ENCODE measurements at regions not wholly inside any gene's neighbourhood (a gene's known extent, or its start where the extent isn't known, plus 50 kb on each side); places are given as distances from the start of the nearest gene placed in this dataset.

DNA sequence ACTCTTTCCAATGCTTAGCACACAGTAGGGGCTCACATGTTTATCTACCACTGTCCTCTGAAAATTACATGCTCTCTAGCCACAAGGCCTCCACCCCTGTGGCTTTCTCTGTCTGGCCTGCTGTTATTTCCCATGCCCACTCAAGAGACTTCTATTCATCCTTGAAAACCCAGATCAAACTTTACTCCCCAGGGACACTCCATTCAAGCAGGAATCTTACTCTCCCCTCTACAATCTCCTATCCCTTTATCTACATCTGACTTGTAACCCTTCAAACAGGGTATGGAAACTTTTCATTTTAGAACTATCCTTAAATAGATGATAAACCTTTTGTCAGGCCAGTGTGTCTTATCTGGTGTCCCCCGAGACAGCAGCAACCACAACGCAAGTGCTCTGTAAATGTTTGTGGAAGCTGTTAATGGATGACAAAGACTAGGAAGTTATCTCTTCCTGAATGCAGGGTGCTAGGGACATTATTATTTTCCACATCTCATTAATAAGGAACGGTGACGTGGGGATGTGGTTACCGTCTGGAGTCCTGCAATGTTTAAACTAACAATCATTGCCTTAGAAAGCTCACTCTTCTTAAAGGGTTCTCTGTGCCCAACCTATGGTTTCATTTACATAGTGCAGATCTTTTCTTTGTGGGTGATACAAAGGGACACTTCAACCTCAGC lies 322.3 kb downstream of the ARRDC4 start:
- Mint-ChIP-seq H3K36me3 (ENCODE audit: insufficient read depth, unreplicated experiment) (peaks cover 6% of the 10 kb centered on the region), H3K27me3 (ENCODE audit: insufficient read depth, unreplicated experiment) (no peaks in the 10 kb centered on the region), H3K4me3 (ENCODE audit: unreplicated experiment) (no peak overlapping the region), H3K9me3 (ENCODE audit: unreplicated experiment) (no peaks in the 10 kb centered on the region), H3K4me1 (ENCODE audit: insufficient read depth, unreplicated experiment) (no peaks in the 10 kb centered on the region), H3K27ac (ENCODE audit: low read depth, unreplicated experiment) (no peak overlapping the region)
- intact Hi-C loops (cut with micrococcal nuclease): no loop called here
- CTCF ChIA-PET: no interaction called here
- TF ChIP-seq, protein P1, sequence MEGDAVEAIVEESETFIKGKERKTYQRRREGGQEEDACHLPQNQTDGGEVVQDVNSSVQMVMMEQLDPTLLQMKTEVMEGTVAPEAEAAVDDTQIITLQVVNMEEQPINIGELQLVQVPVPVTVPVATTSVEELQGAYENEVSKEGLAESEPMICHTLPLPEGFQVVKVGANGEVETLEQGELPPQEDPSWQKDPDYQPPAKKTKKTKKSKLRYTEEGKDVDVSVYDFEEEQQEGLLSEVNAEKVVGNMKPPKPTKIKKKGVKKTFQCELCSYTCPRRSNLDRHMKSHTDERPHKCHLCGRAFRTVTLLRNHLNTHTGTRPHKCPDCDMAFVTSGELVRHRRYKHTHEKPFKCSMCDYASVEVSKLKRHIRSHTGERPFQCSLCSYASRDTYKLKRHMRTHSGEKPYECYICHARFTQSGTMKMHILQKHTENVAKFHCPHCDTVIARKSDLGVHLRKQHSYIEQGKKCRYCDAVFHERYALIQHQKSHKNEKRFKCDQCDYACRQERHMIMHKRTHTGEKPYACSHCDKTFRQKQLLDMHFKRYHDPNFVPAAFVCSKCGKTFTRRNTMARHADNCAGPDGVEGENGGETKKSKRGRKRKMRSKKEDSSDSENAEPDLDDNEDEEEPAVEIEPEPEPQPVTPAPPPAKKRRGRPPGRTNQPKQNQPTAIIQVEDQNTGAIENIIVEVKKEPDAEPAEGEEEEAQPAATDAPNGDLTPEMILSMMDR (IDR thresholded peaks at IDR 0.05; ENCODE audit: unreplicated experiment): no peak
- BruUV-seq (replicated peaks): no TSS peak
- POLR2A ChIA-PET: no interaction called here
- DNase-seq (ENCODE audit: unreplicated experiment): no peak

DNA sequence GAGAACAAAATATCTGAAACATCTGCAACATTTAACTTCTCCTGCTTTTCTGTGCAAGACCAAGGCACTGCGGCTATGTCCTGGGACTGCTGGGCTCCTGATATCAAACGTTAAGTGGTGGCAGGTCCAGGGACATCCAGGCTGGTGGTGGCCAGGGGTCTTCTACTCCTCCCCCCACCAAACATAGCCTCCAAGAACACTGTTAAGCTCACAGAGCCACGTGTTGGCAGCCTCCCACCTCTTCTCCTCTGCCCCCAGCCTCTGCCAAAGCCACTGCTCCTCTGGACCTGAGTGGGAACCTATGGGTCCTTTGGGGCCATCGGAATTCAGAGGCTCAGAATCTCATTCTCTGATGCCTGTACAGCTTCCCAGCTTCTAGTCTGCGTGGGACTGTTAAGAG lies 325.7 kb downstream of the ARRDC4 start:
- BruUV-seq (replicated peaks): no TSS peak
- TF ChIP-seq, protein P1 (IDR thresholded peaks at IDR 0.05; ENCODE audit: unreplicated experiment): no peak
- no peaks in the 10 kb centered on the region for H3K27me3 Mint-ChIP-seq (ENCODE audit: insufficient read depth, unreplicated experiment)
- H3K4me1 Mint-ChIP-seq (ENCODE audit: insufficient read depth, unreplicated experiment): no peaks in the 10 kb centered on the region
- no peak overlapping the region for H3K27ac Mint-ChIP-seq (ENCODE audit: low read depth, unreplicated experiment)
- intact Hi-C loops (cut with micrococcal nuclease): no loop called here
- ChIA-PET POLR2A (no interaction called here), CTCF (interaction anchor here (0.9 to 1.2 kb wide), 3 partner anchors 9 to 142 kb away, joined by 3 to 4 read pairs (median 4); no protein-coding TSS in a partner anchor)
- H3K36me3 Mint-ChIP-seq (ENCODE audit: insufficient read depth, unreplicated experiment): peaks cover 6% of the 10 kb centered on the region
- no peak overlapping the region for H3K4me3 Mint-ChIP-seq (ENCODE audit: unreplicated experiment)
- H3K9me3 Mint-ChIP-seq (ENCODE audit: unreplicated experiment): no peaks in the 10 kb centered on the region
- DNase-seq (ENCODE audit: unreplicated experiment): no peak

DNA sequence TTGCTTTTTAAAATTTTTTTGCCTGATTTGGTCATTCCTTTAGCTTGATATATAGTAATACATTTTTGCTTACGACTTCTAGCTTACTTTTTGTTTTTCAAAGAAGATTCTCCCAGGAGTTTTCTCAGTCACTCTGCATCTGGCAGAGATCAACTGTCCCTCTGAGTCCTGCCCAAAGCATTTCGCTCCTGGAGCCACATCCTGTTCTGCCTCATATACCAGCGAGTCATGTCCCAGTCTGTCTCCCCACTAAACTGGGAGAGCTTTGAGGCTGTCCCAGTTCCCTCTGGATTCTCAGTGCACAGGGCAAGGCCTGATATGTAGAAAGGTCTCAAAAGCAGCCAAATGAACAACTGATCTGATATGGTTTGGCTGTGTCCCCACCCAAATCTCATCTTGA lies 326.3 kb downstream of the ARRDC4 start:
- no peak overlapping the region for H3K27ac Mint-ChIP-seq (ENCODE audit: low read depth, unreplicated experiment)
- H3K27me3 Mint-ChIP-seq (ENCODE audit: insufficient read depth, unreplicated experiment): no peaks in the 10 kb centered on the region
- DNase-seq (ENCODE audit: unreplicated experiment): no peak
- intact Hi-C loops (cut with micrococcal nuclease): no loop called here
- no peaks in the 10 kb centered on the region for H3K9me3 Mint-ChIP-seq (ENCODE audit: unreplicated experiment)
- H3K4me3 Mint-ChIP-seq (ENCODE audit: unreplicated experiment): no peak overlapping the region
- CTCF ChIA-PET: interaction anchor here (0.9 to 1.2 kb wide), 4 partner anchors 8 to 142 kb away, joined by 3 to 4 read pairs (median 4); no protein-coding TSS in a partner anchor
- H3K36me3 Mint-ChIP-seq (ENCODE audit: insufficient read depth, unreplicated experiment): peaks cover 6% of the 10 kb centered on the region
- POLR2A ChIA-PET: no interaction called here
- TF ChIP-seq, protein P1 (IDR thresholded peaks at IDR 0.05; ENCODE audit: unreplicated experiment): no peak
- BruUV-seq (replicated peaks): no TSS peak
- no peaks in the 10 kb centered on the region for H3K4me1 Mint-ChIP-seq (ENCODE audit: insufficient read depth, unreplicated experiment)

DNA sequence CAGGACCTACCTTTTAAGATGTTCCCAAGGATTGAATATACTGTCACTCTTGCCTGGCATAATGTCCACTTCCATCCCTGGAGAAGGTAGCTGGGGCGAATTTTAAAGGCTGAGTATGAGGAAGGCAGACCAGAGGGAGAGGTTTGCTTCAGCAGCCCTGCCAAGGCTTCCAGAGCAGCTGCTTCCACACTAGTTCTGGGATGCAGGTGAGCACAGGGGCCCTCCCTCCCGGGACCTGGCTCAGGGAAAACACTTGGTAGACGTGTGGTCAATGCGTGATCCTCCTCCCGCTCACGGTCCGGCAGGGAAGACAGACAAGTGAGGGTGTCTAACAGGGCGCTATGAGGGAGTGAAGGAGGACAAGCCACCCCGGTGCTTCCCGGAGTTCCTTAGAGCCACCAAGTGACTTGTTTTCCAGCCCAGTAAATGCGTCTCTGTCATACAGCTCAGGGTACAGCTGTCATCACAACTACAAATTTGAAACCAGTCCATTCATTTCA lies 327.6 kb downstream of the ARRDC4 start:
- intact Hi-C loops (cut with micrococcal nuclease): no loop called here
- CTCF ChIA-PET: interaction anchor here (0.7 to 1.1 kb wide), 3 partner anchors 8 to 141 kb away, joined by 3 to 6 read pairs (median 4); no protein-coding TSS in a partner anchor
- peaks cover under 1% of the 10 kb centered on the region for H3K27me3 Mint-ChIP-seq (ENCODE audit: insufficient read depth, unreplicated experiment)

More for the DNA sequence above, 327.6 kb downstream of the ARRDC4 start:
- DNase-seq (ENCODE audit: unreplicated experiment): no peak
- BruUV-seq (replicated peaks): no TSS peak
- H3K4me3 Mint-ChIP-seq (ENCODE audit: unreplicated experiment): no peak overlapping the region
- no peaks in the 10 kb centered on the region for H3K9me3 Mint-ChIP-seq (ENCODE audit: unreplicated experiment)
- TF ChIP-seq, protein P1 (IDR thresholded peaks at IDR 0.05; ENCODE audit: unreplicated experiment): no peak
- H3K36me3 Mint-ChIP-seq (ENCODE audit: insufficient read depth, unreplicated experiment): no peaks in the 10 kb centered on the region
- H3K4me1 Mint-ChIP-seq (ENCODE audit: insufficient read depth, unreplicated experiment): no peaks in the 10 kb centered on the region
- POLR2A ChIA-PET: no interaction called here
- no peak overlapping the region for H3K27ac Mint-ChIP-seq (ENCODE audit: low read depth, unreplicated experiment)
